MCF 10A (cell line): ENCODE measurements at regions not wholly inside any gene's neighbourhood (a gene's known extent, or its start where the extent isn't known, plus 50 kb on each side); places are given as distances from the start of the nearest gene placed in this dataset.

Experiments used
- BruUV-seq: library from RNA; stranded (reverse); fragments of 400-500 nt; replicated peaks from 2 replicates; lab custom pipeline; 2021; lab: Mats Ljungman, UMichigan
- CTCF ChIA-PET: fragments of 300-600 bp; sonication (Branson Sonifier 250); formaldehyde crosslinking; extraction: SDS; loops from one replicate; lab custom pipeline; 2021; ENCODE audit warnings: antibody characterized with exemption, inconsistent platforms; lab: Yijun Ruan, JAX
- POLR2A ChIA-PET: fragments of 300-600, 350-650 bp; sonication (Branson Sonifier 250); formaldehyde crosslinking; extraction: SDS; loops from one replicate; lab custom pipeline; 2020; ENCODE audit warnings: antibody characterized with exemption, inconsistent platforms; lab: Yijun Ruan, JAX
- DNase-seq: peaks from one replicate; pipeline ENCODE4 v3.0.0-alpha.2; 2018; ENCODE audit not compliant: unreplicated experiment
- H3K27ac Mint-ChIP-seq: one replicate; pipeline ENCODE4 v1.8.0; 2022; ENCODE audit warnings: mild to moderate bottlenecking, low read depth, mixed read lengths; ENCODE audit not compliant: unreplicated experiment
- H3K27me3 Mint-ChIP-seq: one replicate; pipeline ENCODE4 v1.8.0; 2022; ENCODE audit warnings: mixed read lengths; ENCODE audit not compliant: insufficient read depth, unreplicated experiment
- H3K36me3 Mint-ChIP-seq: one replicate; pipeline ENCODE4 v1.8.0; 2022; ENCODE audit warnings: mild to moderate bottlenecking, moderate library complexity, mixed read lengths; ENCODE audit not compliant: insufficient read depth, unreplicated experiment
- H3K4me1 Mint-ChIP-seq: one replicate; pipeline ENCODE4 v1.8.0; 2022; ENCODE audit warnings: mixed read lengths; ENCODE audit not compliant: insufficient read depth, unreplicated experiment
- H3K4me3 Mint-ChIP-seq: one replicate; pipeline ENCODE4 v1.8.0; 2022; ENCODE audit warnings: mild to moderate bottlenecking, moderate library complexity, mixed read lengths; ENCODE audit not compliant: unreplicated experiment
- H3K9me3 Mint-ChIP-seq: one replicate; pipeline ENCODE4 v1.8.0; 2022; ENCODE audit warnings: mixed read lengths; ENCODE audit not compliant: unreplicated experiment
- intact Hi-C: fragments of 100-400 bp; cut with micrococcal nuclease; formaldehyde crosslinking; loops from 2 replicates; pipeline ENCODE4 v1.14.1; 2022
- TF ChIP-seq, protein P1 (sequence below): fragments of 200-600 bp; IDR thresholded peaks from one replicate; pipeline ENCODE4 v1.8.0; 2022; ENCODE audit warnings: antibody characterized with exemption, mild to moderate bottlenecking; ENCODE audit not compliant: unreplicated experiment

DNA sequence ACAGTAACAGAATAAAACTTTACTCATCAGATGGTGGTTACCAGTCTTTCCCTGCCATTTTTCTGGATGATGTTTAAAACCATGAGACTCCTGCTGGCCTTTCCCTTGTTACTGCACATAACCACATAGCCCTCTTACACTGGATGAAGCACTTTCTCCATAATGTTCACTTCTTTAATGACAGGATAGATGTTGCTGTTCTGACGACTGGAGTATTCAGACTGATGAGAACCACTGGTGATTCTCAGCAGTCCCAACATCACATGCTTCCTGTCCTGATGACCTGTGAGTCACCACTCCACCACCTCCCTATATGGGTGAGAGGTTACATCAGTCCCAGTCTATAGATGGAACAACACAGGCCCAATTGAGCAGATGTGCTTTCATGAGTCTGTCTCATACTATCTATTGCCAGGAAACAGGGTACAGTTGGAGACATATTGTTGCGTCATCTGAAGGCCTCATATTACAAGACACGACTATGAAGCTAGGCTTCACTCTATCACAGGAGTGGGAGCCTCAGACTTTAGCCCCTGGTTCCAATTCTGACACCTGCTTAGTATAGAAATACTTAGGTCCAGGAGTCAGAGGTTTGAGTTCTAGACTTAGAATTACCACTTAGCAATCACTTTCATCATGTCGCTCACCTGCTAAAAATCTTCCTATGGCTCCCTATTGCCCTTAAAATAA, 145.7 kb upstream of the KLF7 start:
- POLR2A ChIA-PET = interaction anchor here (1.2 to 2.1 kb wide), 2 partner anchors 22 to 52 kb away, joined by 4 to 9 read pairs; no protein-coding TSS in a partner anchor
- intact Hi-C loops = loop anchor here (1.0 to 5.0 kb wide), 5 partner anchors 57 to 162 kb away; partner anchors contain the start of gene KLF7
- Mint-ChIP-seq H3K4me3 (no peak overlapping the region), H3K9me3 (no peaks in the 10 kb centered on the region), H3K27me3 (no peaks in the 10 kb centered on the region), H3K36me3 (peaks cover 4% of the 10 kb centered on the region), H3K27ac (peak overlapping the region; percentile 74), H3K4me1 (peaks cover 27% of the 10 kb centered on the region)
- peak; percentile 97 for DNase-seq
- BruUV-seq = no TSS peak
- CTCF ChIA-PET = interaction anchor here (0.6 to 1.2 kb wide), 2 partner anchors 42 to 162 kb away, joined by 3 to 4 read pairs; no protein-coding TSS in a partner anchor
- TF ChIP-seq, protein P1, sequence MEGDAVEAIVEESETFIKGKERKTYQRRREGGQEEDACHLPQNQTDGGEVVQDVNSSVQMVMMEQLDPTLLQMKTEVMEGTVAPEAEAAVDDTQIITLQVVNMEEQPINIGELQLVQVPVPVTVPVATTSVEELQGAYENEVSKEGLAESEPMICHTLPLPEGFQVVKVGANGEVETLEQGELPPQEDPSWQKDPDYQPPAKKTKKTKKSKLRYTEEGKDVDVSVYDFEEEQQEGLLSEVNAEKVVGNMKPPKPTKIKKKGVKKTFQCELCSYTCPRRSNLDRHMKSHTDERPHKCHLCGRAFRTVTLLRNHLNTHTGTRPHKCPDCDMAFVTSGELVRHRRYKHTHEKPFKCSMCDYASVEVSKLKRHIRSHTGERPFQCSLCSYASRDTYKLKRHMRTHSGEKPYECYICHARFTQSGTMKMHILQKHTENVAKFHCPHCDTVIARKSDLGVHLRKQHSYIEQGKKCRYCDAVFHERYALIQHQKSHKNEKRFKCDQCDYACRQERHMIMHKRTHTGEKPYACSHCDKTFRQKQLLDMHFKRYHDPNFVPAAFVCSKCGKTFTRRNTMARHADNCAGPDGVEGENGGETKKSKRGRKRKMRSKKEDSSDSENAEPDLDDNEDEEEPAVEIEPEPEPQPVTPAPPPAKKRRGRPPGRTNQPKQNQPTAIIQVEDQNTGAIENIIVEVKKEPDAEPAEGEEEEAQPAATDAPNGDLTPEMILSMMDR = peak; percentile 23

DNA sequence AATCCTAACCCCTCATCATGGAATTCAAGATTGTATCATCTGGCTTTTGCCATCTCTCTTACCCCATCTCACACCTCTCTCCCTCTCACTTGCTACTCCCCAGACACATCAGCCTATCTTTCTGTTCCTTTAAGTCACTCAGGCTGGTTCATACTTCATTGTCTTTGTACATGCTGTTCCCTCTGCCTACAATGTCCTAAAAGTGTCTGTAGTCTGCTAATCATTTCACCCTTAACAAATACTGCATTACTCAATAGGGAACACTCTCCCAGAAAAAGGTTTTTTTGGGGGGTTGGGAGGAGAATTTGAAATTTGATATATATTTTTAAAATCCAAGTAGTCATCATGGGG, 146.2 kb upstream of the KLF7 start:
- H3K36me3 Mint-ChIP-seq = peaks cover 4% of the 10 kb centered on the region
- TF ChIP-seq, protein P1 = no peak
- peaks cover 32% of the 10 kb centered on the region for H3K4me1 Mint-ChIP-seq
- H3K27ac Mint-ChIP-seq = peak overlapping the region; percentile 74
- no peak for DNase-seq
- BruUV-seq = TSS peak; percentile 98
- intact Hi-C loops = loop anchor here (5.0 kb wide), 1 partner anchor 75 kb away; no protein-coding TSS in a partner anchor
- ChIA-PET CTCF (interaction anchor here (0.5 to 1.0 kb wide), 3 partner anchors 14 to 41 kb away, joined by 3 to 7 read pairs (median 3); no protein-coding TSS in a partner anchor), POLR2A (interaction anchor here (1.2 to 2.1 kb wide), 2 partner anchors 22 to 53 kb away, joined by 4 to 9 read pairs; no protein-coding TSS in a partner anchor)
- no peaks in the 10 kb centered on the region for H3K27me3 Mint-ChIP-seq
- no peak overlapping the region for H3K4me3 Mint-ChIP-seq
- no peaks in the 10 kb centered on the region for H3K9me3 Mint-ChIP-seq

DNA sequence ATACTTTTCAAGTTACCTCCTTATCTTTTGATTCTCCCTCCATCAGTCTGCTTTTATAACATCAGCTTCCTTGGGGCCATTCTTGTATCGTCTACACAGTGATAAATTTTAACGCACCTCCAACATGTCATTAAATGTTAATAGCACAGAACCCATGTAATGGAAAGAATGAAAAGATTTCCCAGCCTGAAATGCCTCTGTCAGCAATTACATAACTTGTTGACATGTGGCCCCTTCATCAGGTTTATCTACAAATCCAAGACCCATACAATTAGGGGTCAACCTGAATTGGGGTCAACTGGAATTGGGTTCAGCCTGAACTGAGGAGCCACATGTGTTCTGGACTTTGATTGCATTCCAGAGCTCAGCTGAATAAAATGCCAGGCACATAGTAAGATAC, 148.2 kb upstream of the KLF7 start:
- ChIA-PET CTCF (interaction anchor here (0.6 to 1.2 kb wide), 2 partner anchors 23 to 159 kb away, joined by 3 read pairs; no protein-coding TSS in a partner anchor), POLR2A (interaction anchor here (0.6 to 1.8 kb wide), 5 partner anchors 10 to 216 kb away, joined by 3 to 5 read pairs (median 3); partner anchors contain the start of genes CREB1 and KLF7)
- BruUV-seq = no TSS peak
- H3K27ac Mint-ChIP-seq = no peak overlapping the region
- TF ChIP-seq, protein P1 = no peak
- no peak for DNase-seq
- H3K9me3 Mint-ChIP-seq = no peaks in the 10 kb centered on the region
- intact Hi-C loops = loop anchor here (5.0 kb wide), 1 partner anchor 77 kb away; no protein-coding TSS in a partner anchor
- H3K4me1 Mint-ChIP-seq = peaks cover 43% of the 10 kb centered on the region
- no peaks in the 10 kb centered on the region for H3K27me3 Mint-ChIP-seq
- no peak overlapping the region for H3K4me3 Mint-ChIP-seq
- H3K36me3 Mint-ChIP-seq = peaks cover 4% of the 10 kb centered on the region

DNA sequence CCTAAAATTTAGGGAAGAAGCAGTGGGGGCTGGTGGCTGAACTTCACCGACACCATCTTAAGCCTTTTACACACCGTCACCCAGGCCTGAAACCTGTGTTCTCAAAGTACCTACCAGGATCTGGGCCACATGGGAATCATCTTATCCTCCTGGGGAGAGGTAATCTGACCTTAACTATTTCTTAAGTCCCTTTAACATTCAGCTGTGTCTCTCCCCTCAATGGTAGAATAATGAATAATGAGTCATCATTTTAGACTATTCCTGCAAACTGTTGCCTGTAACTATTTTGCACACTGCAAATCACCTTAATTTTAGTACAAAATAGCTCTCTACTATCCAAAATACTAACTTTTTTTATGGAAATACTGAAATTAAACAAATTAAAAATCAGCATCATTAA, 149.4 kb upstream of the KLF7 start:
- BruUV-seq = no TSS peak
- peak; percentile 48 for DNase-seq
- H3K27me3 Mint-ChIP-seq = no peaks in the 10 kb centered on the region
- POLR2A ChIA-PET = interaction anchor here (0.9 to 2.0 kb wide), 5 partner anchors 10 to 215 kb away, joined by 3 to 7 read pairs (median 3); partner anchors contain the start of gene CREB1
- TF ChIP-seq, protein P1 = no peak
- H3K4me1 Mint-ChIP-seq = peaks cover 43% of the 10 kb centered on the region
- no peaks in the 10 kb centered on the region for H3K9me3 Mint-ChIP-seq
- no peak overlapping the region for H3K27ac Mint-ChIP-seq
- CTCF ChIA-PET = no interaction called here
- intact Hi-C loops = no loop called here
- no peak overlapping the region for H3K4me3 Mint-ChIP-seq
- H3K36me3 Mint-ChIP-seq = no peaks in the 10 kb centered on the region
